ENCODE measurements at regions not wholly inside any gene's neighbourhood (a gene's known extent, or its start where the extent isn't known, plus 50 kb on each side); places are given as distances from the start of the nearest gene placed in this dataset.

DNA sequence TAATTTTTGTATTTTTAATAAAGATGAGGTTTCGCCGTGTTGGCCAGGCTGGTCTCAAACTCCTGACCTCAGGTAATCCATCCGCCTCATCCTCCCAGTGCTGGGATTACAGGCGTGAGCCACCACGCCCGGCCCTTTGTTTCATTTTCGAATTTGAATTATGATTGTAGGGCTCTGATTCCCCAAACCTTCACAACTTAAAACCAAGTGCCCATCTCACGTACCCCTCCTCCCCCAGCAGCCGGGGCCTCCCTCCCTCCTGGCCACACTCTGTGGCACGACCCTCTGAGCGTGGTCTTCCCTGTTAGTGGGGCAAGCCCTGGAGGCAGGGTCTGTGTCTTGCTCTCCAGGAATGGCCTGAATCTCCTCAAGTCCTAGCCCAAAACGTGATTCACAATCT, 166.5 kb downstream of the ASB1 start:
- Histone ChIP-seq H3K9ac (ENCODE audit: low read depth in 1 of 2, low read length in 2 of 2) (no peak overlapping the region), H3K36me3 (ENCODE audit: control insufficient read depth in 4 of 4, insufficient read depth in 3 of 4, low read depth in 1 of 4, low read length in 3 of 4) (no peaks in the 10 kb centered on the region), H3K4me1 (ENCODE audit: control insufficient read depth in 4 of 4, insufficient read depth in 4 of 4, low read length in 3 of 4) (no peaks in the 10 kb centered on the region), H3K27me3 (ENCODE audit: control insufficient read depth in 4 of 4, insufficient read depth in 4 of 4, low read length in 3 of 4) (no peaks in the 10 kb centered on the region), H3K4me3 (ENCODE audit: low read depth in 1 of 3, low read length in 3 of 3) (no peak overlapping the region), H3K27ac (ENCODE audit: low read depth in 1 of 2, low read length in 2 of 2) (no peak overlapping the region), H3K9me3 (ENCODE audit: control insufficient read depth in 4 of 4, low read length in 3 of 4) (no peaks in the 10 kb centered on the region)
- 83% methylated on average over 12 of the region's 12 CpGs for WGBS
- DNase-seq (ENCODE audit: low spot score) = no peak
- TF ChIP-seq EGR1 (IDR thresholded peaks at IDR 0.05; ENCODE audit: low read depth in 2 of 2) = no peak
- TF ChIP-seq RXRA (IDR thresholded peaks at IDR 0.05) = no peak
- no peak for TF ChIP-seq NR2F2 (IDR thresholded peaks at IDR 0.05)
- TF ChIP-seq, protein P1, sequence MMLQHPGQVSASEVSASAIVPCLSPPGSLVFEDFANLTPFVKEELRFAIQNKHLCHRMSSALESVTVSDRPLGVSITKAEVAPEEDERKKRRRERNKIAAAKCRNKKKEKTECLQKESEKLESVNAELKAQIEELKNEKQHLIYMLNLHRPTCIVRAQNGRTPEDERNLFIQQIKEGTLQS (IDR thresholded peaks at IDR 0.05) = no peak
- TF ChIP-seq FOXA1 (IDR thresholded peaks at IDR 0.05) = no peak
- TF ChIP-seq FOXA2 (IDR thresholded peaks at IDR 0.05) = no peak
- TF ChIP-seq, protein P2, sequence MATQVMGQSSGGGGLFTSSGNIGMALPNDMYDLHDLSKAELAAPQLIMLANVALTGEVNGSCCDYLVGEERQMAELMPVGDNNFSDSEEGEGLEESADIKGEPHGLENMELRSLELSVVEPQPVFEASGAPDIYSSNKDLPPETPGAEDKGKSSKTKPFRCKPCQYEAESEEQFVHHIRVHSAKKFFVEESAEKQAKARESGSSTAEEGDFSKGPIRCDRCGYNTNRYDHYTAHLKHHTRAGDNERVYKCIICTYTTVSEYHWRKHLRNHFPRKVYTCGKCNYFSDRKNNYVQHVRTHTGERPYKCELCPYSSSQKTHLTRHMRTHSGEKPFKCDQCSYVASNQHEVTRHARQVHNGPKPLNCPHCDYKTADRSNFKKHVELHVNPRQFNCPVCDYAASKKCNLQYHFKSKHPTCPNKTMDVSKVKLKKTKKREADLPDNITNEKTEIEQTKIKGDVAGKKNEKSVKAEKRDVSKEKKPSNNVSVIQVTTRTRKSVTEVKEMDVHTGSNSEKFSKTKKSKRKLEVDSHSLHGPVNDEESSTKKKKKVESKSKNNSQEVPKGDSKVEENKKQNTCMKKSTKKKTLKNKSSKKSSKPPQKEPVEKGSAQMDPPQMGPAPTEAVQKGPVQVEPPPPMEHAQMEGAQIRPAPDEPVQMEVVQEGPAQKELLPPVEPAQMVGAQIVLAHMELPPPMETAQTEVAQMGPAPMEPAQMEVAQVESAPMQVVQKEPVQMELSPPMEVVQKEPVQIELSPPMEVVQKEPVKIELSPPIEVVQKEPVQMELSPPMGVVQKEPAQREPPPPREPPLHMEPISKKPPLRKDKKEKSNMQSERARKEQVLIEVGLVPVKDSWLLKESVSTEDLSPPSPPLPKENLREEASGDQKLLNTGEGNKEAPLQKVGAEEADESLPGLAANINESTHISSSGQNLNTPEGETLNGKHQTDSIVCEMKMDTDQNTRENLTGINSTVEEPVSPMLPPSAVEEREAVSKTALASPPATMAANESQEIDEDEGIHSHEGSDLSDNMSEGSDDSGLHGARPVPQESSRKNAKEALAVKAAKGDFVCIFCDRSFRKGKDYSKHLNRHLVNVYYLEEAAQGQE (IDR thresholded peaks at IDR 0.05) = no peak
- TF ChIP-seq, protein P3, sequence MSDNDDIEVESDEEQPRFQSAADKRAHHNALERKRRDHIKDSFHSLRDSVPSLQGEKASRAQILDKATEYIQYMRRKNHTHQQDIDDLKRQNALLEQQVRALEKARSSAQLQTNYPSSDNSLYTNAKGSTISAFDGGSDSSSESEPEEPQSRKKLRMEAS (IDR thresholded peaks at IDR 0.05) = no peak
- TF ChIP-seq TAF1 (conservative IDR thresholded peaks at IDR 0.05) = no peak
- TF ChIP-seq RAD21 (IDR thresholded peaks at IDR 0.05) = no peak

DNA sequence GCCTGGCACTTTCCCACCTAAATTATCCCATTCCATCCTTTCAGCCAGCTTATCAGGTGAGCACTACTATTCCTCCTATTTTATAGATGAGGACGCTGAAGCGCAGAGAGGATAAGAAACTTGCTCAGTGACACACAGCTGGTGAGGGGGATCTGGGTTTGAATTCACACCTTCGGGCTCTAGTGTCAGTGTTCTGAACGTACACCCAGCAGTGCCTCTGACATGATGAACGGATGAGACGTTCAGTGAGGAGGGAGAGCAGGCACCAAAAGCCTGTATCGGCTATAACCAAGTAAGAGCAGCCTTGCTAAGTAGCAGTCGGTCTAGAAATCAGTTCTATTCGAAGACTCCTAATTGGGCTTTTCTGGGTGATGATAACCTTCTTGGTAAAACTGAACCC, 167.0 kb downstream of the ASB1 start:
- H3K4me3 ChIP-seq (ENCODE audit: low read depth in 1 of 3, low read length in 3 of 3) = no peak overlapping the region
- no peak overlapping the region for H3K9ac ChIP-seq (ENCODE audit: low read depth in 1 of 2, low read length in 2 of 2)
- 91% methylated on average over 9 of the region's 9 CpGs for WGBS
- no peaks in the 10 kb centered on the region for H3K9me3 ChIP-seq (ENCODE audit: control insufficient read depth in 4 of 4, low read length in 3 of 4)
- H3K36me3 ChIP-seq (ENCODE audit: control insufficient read depth in 4 of 4, insufficient read depth in 3 of 4, low read depth in 1 of 4, low read length in 3 of 4) = no peaks in the 10 kb centered on the region
- H3K27ac ChIP-seq (ENCODE audit: low read depth in 1 of 2, low read length in 2 of 2) = no peak overlapping the region
- H3K27me3 ChIP-seq (ENCODE audit: control insufficient read depth in 4 of 4, insufficient read depth in 4 of 4, low read length in 3 of 4) = no peaks in the 10 kb centered on the region
- H3K4me1 ChIP-seq (ENCODE audit: control insufficient read depth in 4 of 4, insufficient read depth in 4 of 4, low read length in 3 of 4) = no peaks in the 10 kb centered on the region
- no peak for DNase-seq (ENCODE audit: low spot score)
- TF ChIP-seq NR2F2 (IDR thresholded peaks at IDR 0.05) (no peak), TAF1 (conservative IDR thresholded peaks at IDR 0.05) (no peak), EGR1 (IDR thresholded peaks at IDR 0.05; ENCODE audit: low read depth in 2 of 2) (no peak), YY1 (IDR thresholded peaks at IDR 0.05) (no peak), GABPA (IDR thresholded peaks at IDR 0.05 in 1 of 2, conservative IDR thresholded peaks at IDR 0.05 in 1 of 2) (no peak), SP1 (IDR thresholded peaks at IDR 0.05) (no peak)

DNA sequence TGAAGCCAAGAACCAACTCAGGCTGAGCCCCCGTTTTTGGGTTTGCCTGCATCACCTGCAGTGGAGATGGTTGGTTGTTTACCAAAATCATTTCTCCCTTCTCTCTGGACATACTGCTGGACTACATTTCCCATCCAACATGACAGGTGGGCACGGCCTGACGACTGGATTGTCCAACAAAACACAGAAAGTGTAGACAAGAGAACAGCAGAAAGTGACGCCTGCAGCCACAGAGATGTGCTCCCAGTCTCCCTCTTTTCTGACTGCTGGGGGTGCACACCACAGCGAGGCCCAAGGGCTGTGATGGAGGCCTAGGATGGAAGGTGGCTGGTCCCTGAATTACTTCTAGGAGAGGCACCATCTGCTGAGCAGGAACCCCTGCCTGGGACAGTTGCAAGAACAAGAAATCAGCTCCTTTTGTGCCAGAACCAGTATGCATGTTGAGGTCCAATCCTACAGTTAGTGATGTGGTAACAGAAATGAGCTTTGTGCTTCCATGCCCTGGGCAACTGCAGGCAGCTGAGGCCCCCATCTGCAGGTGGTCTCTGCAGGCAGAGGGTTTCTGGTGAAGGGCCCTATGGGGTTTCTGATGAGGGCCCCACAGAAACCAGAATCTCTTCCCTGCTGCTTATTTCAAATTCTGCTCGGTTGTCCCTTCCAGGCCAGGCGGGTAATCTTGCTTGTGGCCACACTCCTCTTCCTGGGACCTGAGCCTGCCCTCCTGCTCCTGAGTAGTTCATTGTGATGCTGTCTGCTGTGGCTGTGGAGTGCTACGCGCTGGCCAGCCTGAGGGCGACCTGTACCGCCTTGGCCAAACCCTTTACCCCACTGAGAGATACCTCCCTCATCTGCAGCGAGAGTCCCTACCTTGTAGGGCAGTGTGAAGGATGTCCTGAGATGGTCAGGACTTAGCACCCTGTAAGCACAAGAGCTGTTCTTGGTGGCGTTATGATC, 168.3 kb downstream of the ASB1 start:
- Histone ChIP-seq H3K27me3 (ENCODE audit: control insufficient read depth in 4 of 4, insufficient read depth in 4 of 4, low read length in 3 of 4) (no peaks in the 10 kb centered on the region), H3K9ac (ENCODE audit: low read depth in 1 of 2, low read length in 2 of 2) (no peak overlapping the region), H3K9me3 (ENCODE audit: control insufficient read depth in 4 of 4, low read length in 3 of 4) (no peaks in the 10 kb centered on the region), H3K4me1 (ENCODE audit: control insufficient read depth in 4 of 4, insufficient read depth in 4 of 4, low read length in 3 of 4) (no peaks in the 10 kb centered on the region), H3K36me3 (ENCODE audit: control insufficient read depth in 4 of 4, insufficient read depth in 3 of 4, low read depth in 1 of 4, low read length in 3 of 4) (no peaks in the 10 kb centered on the region), H3K4me3 (ENCODE audit: low read depth in 1 of 3, low read length in 3 of 3) (no peak overlapping the region), H3K27ac (ENCODE audit: low read depth in 1 of 2, low read length in 2 of 2) (no peak overlapping the region)
- TF ChIP-seq, protein P3 (IDR thresholded peaks at IDR 0.05) = no peak
- TF ChIP-seq HNF4A (conservative IDR thresholded peaks at IDR 0.05) (no peak), HNF4G (IDR thresholded peaks at IDR 0.05) (no peak), RAD21 (IDR thresholded peaks at IDR 0.05) (no peak)
- TF ChIP-seq, protein P2 (IDR thresholded peaks at IDR 0.05) = no peak
- DNase-seq (ENCODE audit: low spot score) = no peak
- 88% methylated on average over 13 of the region's 13 CpGs for WGBS
